ENCODE measurements at regions not wholly inside any gene's neighbourhood (a gene's known extent, or its start where the extent isn't known, plus 50 kb on each side); places are given as distances from the start of the nearest gene placed in this dataset.

- TF ChIP-seq ZFX (IDR thresholded peaks at IDR 0.05; ENCODE audit: borderline replicate concordance) (no peak), CTCF (IDR thresholded peaks at IDR 0.05) (no peak)
- H3K27ac ChIP-seq, result no peak overlapping the region
Observed at GRCh38 chr6:150720774-150721233, 121.1 kb downstream of the PLEKHG1 start.

DNA sequence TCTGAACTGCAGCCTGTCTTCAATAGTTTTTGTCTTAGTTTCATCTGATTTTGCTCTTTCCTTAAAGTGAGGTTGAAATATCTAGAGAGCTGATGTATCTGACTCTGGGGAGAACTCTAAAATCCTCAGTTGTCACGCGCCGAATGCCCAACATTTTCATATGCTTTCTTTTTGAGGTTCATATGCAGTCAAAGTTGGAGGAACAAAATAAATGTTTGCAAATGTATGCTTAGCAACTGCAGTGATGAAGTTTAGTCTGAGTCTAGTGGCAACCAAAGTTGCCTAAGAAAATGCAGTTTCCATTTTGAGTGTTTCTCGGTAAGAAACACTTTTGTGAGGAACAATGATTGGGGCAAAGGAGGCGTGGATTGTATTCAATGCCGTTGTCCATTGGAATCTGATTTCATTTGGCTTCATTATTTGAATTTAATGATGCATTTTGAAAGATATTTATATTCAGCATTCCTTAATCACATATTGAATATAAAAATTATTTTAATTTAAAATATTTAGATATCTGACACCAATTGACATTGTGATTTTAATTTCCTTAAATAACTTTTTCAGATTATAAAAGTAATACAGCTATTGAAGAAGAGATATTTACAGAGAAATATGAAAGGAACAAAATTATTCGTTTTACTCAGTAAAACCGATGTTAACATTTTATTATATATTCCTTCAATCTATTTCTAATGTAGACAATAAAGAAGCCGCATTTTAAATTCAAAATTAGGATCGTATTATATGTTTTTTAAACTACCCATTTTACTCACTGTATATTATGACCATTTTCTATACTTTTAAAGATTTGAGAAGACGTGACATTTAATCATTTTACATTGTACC lies 122.0 kb downstream of the PLEKHG1 start:
- H3K27ac ChIP-seq, result no peak overlapping the region
- no peak for TF ChIP-seq ZFX (IDR thresholded peaks at IDR 0.05; ENCODE audit: borderline replicate concordance)

GRCh38 chr6:150722614-150723344 lies 123.1 kb downstream of the PLEKHG1 start:
- no peak overlapping the region for H3K27ac ChIP-seq
- TF ChIP-seq CTCF (IDR thresholded peaks at IDR 0.05) (no peak), ZFX (IDR thresholded peaks at IDR 0.05; ENCODE audit: borderline replicate concordance) (no peak)

DNA sequence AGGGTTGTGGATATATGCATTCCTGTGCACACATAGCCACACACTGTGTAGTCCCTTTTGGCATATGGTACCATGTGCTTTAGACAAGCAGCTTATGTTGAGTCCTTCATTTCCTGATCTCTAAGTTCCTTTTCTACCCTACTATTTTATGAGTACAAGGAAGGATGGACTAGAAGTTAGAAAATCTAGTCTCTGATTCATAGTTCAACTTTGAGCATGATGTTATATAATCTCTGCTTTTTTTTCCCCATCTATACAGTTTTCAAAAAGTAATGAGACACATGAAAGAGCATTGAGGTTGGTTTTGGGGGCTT lies 123.6 kb downstream of the PLEKHG1 start:
- no peak for TF ChIP-seq ZFX (IDR thresholded peaks at IDR 0.05; ENCODE audit: borderline replicate concordance)
- TF ChIP-seq CTCF (IDR thresholded peaks at IDR 0.05), result no peak
- no peak overlapping the region for H3K27ac ChIP-seq

DNA sequence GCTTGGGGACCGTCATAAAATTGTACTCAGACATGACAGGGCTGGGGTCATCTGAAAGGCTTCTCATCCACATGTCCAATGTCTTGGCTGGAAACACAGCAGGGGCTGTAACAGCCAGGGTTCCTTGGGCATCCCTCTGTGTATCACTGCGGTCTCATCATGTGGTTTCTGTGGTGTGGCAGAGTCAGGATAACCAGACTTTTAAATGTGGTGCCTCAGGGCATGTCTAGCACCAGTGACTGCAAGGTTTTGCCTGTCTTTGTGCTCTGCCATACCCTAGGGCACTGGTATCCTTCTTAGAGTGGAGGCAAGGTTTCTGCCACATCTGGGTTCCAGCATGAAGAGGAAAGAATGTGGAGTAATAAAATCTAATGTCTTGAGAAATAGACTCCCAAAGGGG lies 124.2 kb downstream of the PLEKHG1 start:
- no peak overlapping the region for H3K27ac ChIP-seq
- TF ChIP-seq CTCF (IDR thresholded peaks at IDR 0.05), result no peak
- no peak for TF ChIP-seq ZFX (IDR thresholded peaks at IDR 0.05; ENCODE audit: borderline replicate concordance)

GRCh38 chr6:150725795-150726194 lies 126.1 kb downstream of the PLEKHG1 start:
- no peak for TF ChIP-seq CTCF (IDR thresholded peaks at IDR 0.05)
- no peak overlapping the region for H3K27ac ChIP-seq

- no peak overlapping the region for H3K27ac ChIP-seq
Observed at GRCh38 chr6:150729188-150729748, 129.6 kb downstream of the PLEKHG1 start.

More at GRCh38 chr6:150729188-150729748, 129.6 kb downstream of the PLEKHG1 start:
- TF ChIP-seq ZFX (IDR thresholded peaks at IDR 0.05; ENCODE audit: borderline replicate concordance), result no peak
- TF ChIP-seq CTCF (IDR thresholded peaks at IDR 0.05), result no peak
